ENCODE measurements at regions not wholly inside any gene's neighbourhood (a gene's known extent, or its start where the extent isn't known, plus 50 kb on each side); places are given as distances from the start of the nearest gene placed in this dataset.

DNA sequence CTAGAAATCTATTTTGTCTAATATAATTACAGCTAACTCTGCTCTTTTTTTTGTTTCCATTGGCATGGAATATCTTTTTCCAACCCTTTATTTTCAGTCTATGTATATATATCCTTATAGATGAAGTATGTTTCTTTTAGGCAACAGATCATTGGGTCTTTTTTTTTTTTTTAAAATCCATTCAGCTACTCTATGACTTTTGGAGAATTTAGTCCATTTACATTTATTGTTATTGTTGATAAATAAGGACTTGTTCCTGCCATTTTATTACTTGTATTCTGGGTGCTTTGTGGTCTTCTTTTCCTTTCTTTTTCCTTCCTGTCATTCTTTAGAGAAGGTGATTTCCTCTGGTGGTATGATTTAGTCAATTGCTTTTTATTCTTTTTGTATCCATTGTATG lies 296.8 kb downstream of the SMARCA2 start:
- TF ChIP-seq RFX5 (IDR thresholded peaks at IDR 0.05; ENCODE audit: low read depth, low read length) (no peak), RAD21 (IDR thresholded peaks at IDR 0.05; ENCODE audit: low read length) (no peak), CTCF (conservative IDR thresholded peaks at IDR 0.05; ENCODE audit: low read depth, low read length) (no peak), POLR2A (IDR thresholded peaks at IDR 0.05; ENCODE audit: low read depth, low read length) (no peak), SMC3 (IDR thresholded peaks at IDR 0.05; ENCODE audit: low read depth, low read length) (no peak), MAFK (IDR thresholded peaks at IDR 0.05; ENCODE audit: low read depth, low read length) (no peak), MXI1 (IDR thresholded peaks at IDR 0.05; ENCODE audit: borderline replicate concordance, low read depth, low read length) (no peak), RCOR1 (IDR thresholded peaks at IDR 0.05; ENCODE audit: insufficient replicate concordance, low read length) (no peak)
- TF ChIP-seq, protein P1, sequence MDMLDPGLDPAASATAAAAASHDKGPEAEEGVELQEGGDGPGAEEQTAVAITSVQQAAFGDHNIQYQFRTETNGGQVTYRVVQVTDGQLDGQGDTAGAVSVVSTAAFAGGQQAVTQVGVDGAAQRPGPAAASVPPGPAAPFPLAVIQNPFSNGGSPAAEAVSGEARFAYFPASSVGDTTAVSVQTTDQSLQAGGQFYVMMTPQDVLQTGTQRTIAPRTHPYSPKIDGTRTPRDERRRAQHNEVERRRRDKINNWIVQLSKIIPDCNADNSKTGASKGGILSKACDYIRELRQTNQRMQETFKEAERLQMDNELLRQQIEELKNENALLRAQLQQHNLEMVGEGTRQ (IDR thresholded peaks at IDR 0.05; ENCODE audit: low read depth, low read length): no peak

Measured in IMR-90 (cell line).